GM21723 (cell line): ENCODE measurements at regions not wholly inside any gene's neighbourhood (a gene's known extent, or its start where the extent isn't known, plus 50 kb on each side); places are given as distances from the start of the nearest gene placed in this dataset.

Experiments
- ATAC-seq: cut with Tn5 transposase; IDR thresholded peaks from one replicate; pipeline ENCODE4 v1.9.1; 2021; ENCODE audit warnings: mild to moderate bottlenecking, moderate library complexity; ENCODE audit not compliant: unreplicated experiment

- ATAC-seq, result no peak
These were observed 505.4 kb upstream of the MYT1L start for GRCh38 chr2:2836343-2837070.

- ATAC-seq, result no peak
These were observed 503.6 kb upstream of the MYT1L start for GRCh38 chr2:2834516-2835254.

GRCh38 chr2:2834105-2834504 lies 503.0 kb upstream of the MYT1L start:
- ATAC-seq, result no peak

GRCh38 chr2:2832657-2833056 lies 501.6 kb upstream of the MYT1L start:
- no peak for ATAC-seq

GRCh38 chr2:2831633-2832032 lies 500.6 kb upstream of the MYT1L start:
- no peak for ATAC-seq

- ATAC-seq, result no peak
These were observed 499.5 kb upstream of the MYT1L start for GRCh38 chr2:2830576-2830975.

- no peak for ATAC-seq
These were observed 497.8 kb upstream of the MYT1L start for GRCh38 chr2:2828774-2829368.

- ATAC-seq, result no peak
These were observed 496.7 kb upstream of the MYT1L start for GRCh38 chr2:2827761-2828221.

GRCh38 chr2:2827046-2827636 lies 496.1 kb upstream of the MYT1L start:
- no peak for ATAC-seq

- ATAC-seq, result no peak
These were observed 495.5 kb upstream of the MYT1L start for GRCh38 chr2:2826621-2827020.

- no peak for ATAC-seq
These were observed 495.1 kb upstream of the MYT1L start for GRCh38 chr2:2826209-2826551.

- no peak for ATAC-seq
These were observed 494.6 kb upstream of the MYT1L start for GRCh38 chr2:2825516-2826208.

- no peak for ATAC-seq
These were observed 494.0 kb upstream of the MYT1L start for GRCh38 chr2:2825062-2825461.

- no peak for ATAC-seq
These were observed 493.5 kb upstream of the MYT1L start for GRCh38 chr2:2824588-2824987.

GRCh38 chr2:2823061-2823753 lies 492.1 kb upstream of the MYT1L start:
- ATAC-seq, result no peak

GRCh38 chr2:2822143-2822542 lies 491.1 kb upstream of the MYT1L start:
- no peak for ATAC-seq

- ATAC-seq, result no peak
These were observed 481.6 kb upstream of the MYT1L start for GRCh38 chr2:2812648-2813047.

GRCh38 chr2:2812117-2812516 lies 481.0 kb upstream of the MYT1L start:
- ATAC-seq, result no peak

- no peak for ATAC-seq
These were observed 479.4 kb upstream of the MYT1L start for GRCh38 chr2:2810504-2810903.

- ATAC-seq, result no peak
These were observed 478.7 kb upstream of the MYT1L start for GRCh38 chr2:2809771-2810170.
